GM23338 (cell line): ENCODE measurements at regions not wholly inside any gene's neighbourhood (a gene's known extent, or its start where the extent isn't known, plus 50 kb on each side); places are given as distances from the start of the nearest gene placed in this dataset.

ENCODE experiments used
- ATAC-seq: fragments of 200-7000 bp; cut with Tn5 transposase; 3 replicates; pipeline ENCODE4 v1.9.1; 2020
- DNase-seq: peaks from one replicate; pipeline ENCODE4 v3.0.0-alpha.2; 2015; ENCODE audit warnings: low spot score
- H2AFZ ChIP-seq: fragments of 200-600 bp; sonication (generic); 2 replicates; pipeline ENCODE4 v1.8.0; 2016; ENCODE audit warnings: antibody characterized with exemption, mild to moderate bottlenecking, moderate library complexity
- H3F3A ChIP-seq: fragments of 200-600 bp; sonication (generic); replicated peaks from 2 replicates; pipeline ENCODE4 v1.8.0; 2017; ENCODE audit warnings: antibody characterized with exemption, mixed run types, low read depth
- H3K27ac ChIP-seq: fragments of 200-600 bp; sonication (generic); 2 replicates; pipeline ENCODE4 v1.6.1; 2016; ENCODE audit warnings: low read depth
- H3K27me3 ChIP-seq: fragments of 200-600 bp; sonication (generic); 2 replicates; pipeline ENCODE4 v1.8.0; 2016; ENCODE audit warnings: mild to moderate bottlenecking, mixed run types, moderate library complexity; ENCODE audit not compliant: insufficient read depth
- H3K36me3 ChIP-seq: fragments of 200-600 bp; sonication (generic); 2 replicates; pipeline ENCODE4 v1.8.0; 2016; ENCODE audit warnings: mild to moderate bottlenecking; ENCODE audit not compliant: insufficient read depth
- H3K4me1 ChIP-seq: fragments of 200-600 bp; sonication (generic); 2 replicates; pipeline ENCODE4 v1.8.0; 2016; ENCODE audit warnings: mild to moderate bottlenecking, moderate library complexity; ENCODE audit not compliant: insufficient read depth
- H3K4me2 ChIP-seq: fragments of 200-600 bp; sonication (generic); 2 replicates; pipeline ENCODE4 v1.7.1; 2017; ENCODE audit warnings: mixed run types
- H3K4me3 ChIP-seq: fragments of 200-600 bp; sonication (generic); 2 replicates; pipeline ENCODE4 v1.6.1; 2016; ENCODE audit warnings: mixed run types
- H3K79me2 ChIP-seq: fragments of 200-600 bp; sonication (generic); replicated peaks from 2 replicates; pipeline ENCODE4 v1.8.0; 2017; ENCODE audit warnings: mild to moderate bottlenecking; ENCODE audit not compliant: insufficient read depth
- H3K9me2 ChIP-seq: fragments of 200-600 bp; sonication (generic); 2 replicates; pipeline ENCODE4 v1.8.0; 2017; ENCODE audit not compliant: insufficient read depth
- H4K20me1 ChIP-seq: fragments of 200-600 bp; sonication (generic); replicated peaks from 2 replicates; pipeline ENCODE4 v1.8.0; 2017; ENCODE audit warnings: mild to moderate bottlenecking; ENCODE audit not compliant: insufficient read depth
- H3K27ac Mint-ChIP-seq: 2 replicates; pipeline ENCODE4 v1.8.0; 2020; ENCODE audit warnings: inconsistent platforms, mild to moderate bottlenecking, moderate library complexity, mixed read lengths
- H3K27me3 Mint-ChIP-seq: 3 replicates; pipeline ENCODE4 v1.8.0; 2022; ENCODE audit warnings: low read depth, mild to moderate bottlenecking, moderate library complexity, mixed read lengths, inconsistent platforms; ENCODE audit not compliant: insufficient read depth, poor library complexity
- H3K36me3 Mint-ChIP-seq: 3 replicates; pipeline ENCODE4 v1.8.0; 2021; ENCODE audit warnings: low read depth, mild to moderate bottlenecking, inconsistent platforms, moderate library complexity, mixed read lengths
- H3K4me1 Mint-ChIP-seq: 3 replicates; pipeline ENCODE4 v1.8.0; 2020; ENCODE audit warnings: mild to moderate bottlenecking, inconsistent platforms, mixed read lengths
- H3K4me3 Mint-ChIP-seq: 3 replicates; pipeline ENCODE4 v1.8.0; 2021; ENCODE audit warnings: moderate library complexity, mild to moderate bottlenecking, inconsistent platforms, mixed read lengths
- H3K9me3 Mint-ChIP-seq: 3 replicates; pipeline ENCODE4 v1.8.0; 2020; ENCODE audit warnings: moderate library complexity, mild to moderate bottlenecking, inconsistent platforms, mixed read lengths
- CREB1 ChIP-seq: fragments of 250-450 bp; sonication (Bioruptor Pico); IDR thresholded peaks from 2 replicates; pipeline ENCODE4 v1.5.0; 2020; ENCODE audit warnings: low read depth, mild to moderate bottlenecking, moderate library complexity
- CTCF ChIP-seq, 2 experiments: fragments of 200-600 bp in 1 of 2; sonication (generic) in 1 of 2; conservative IDR thresholded peaks; 2 replicates each; pipeline versions ENCODE4 v1.5.1 to v1.6.1; 2016 to 2017; ENCODE audit warnings: antibody characterized with exemption in 2 of 2, low read depth in 2 of 2, mild to moderate bottlenecking in 2 of 2, moderate library complexity in 1 of 2
- ETS1 ChIP-seq: IDR thresholded peaks from 2 replicates; pipeline ENCODE4 v1.6.1; 2016; ENCODE audit warnings: antibody characterized with exemption
- EZH2 ChIP-seq: fragments of 200-600 bp; sonication (generic); IDR thresholded peaks from one replicate; pipeline ENCODE4 v1.8.0; 2017; ENCODE audit warnings: antibody characterized with exemption, mild to moderate bottlenecking, low read depth; ENCODE audit not compliant: unreplicated experiment
- EZH2phosphoT487 ChIP-seq: fragments of 200-600 bp; sonication (generic); IDR thresholded peaks from one replicate; pipeline ENCODE4 v1.8.1; 2018; ENCODE audit warnings: antibody characterized with exemption; ENCODE audit not compliant: unreplicated experiment
- POLR2AphosphoS5 ChIP-seq: IDR thresholded peaks from 2 replicates; pipeline ENCODE4 v1.6.1; 2016; ENCODE audit warnings: antibody characterized with exemption, low read depth
- STAT1 ChIP-seq: IDR thresholded peaks from one replicate; pipeline ENCODE4 v1.6.1; 2016; ENCODE audit warnings: antibody characterized with exemption; ENCODE audit not compliant: unreplicated experiment
- ZNF462 ChIP-seq: fragments of 250-450 bp; sonication (Bioruptor Pico); IDR thresholded peaks from 2 replicates; pipeline ENCODE4 v1.5.0; 2020; ENCODE audit warnings: mild to moderate bottlenecking, moderate library complexity

- no peak for ATAC-seq
- H3K27ac Mint-ChIP-seq = no peak overlapping the region
- H3K27me3 Mint-ChIP-seq = peaks cover 4% of the 10 kb centered on the region
- no peak overlapping the region for H3K4me3 Mint-ChIP-seq
- H3K36me3 ChIP-seq = no peaks in the 10 kb centered on the region
- no peak for DNase-seq
- no peaks in the 10 kb centered on the region for H3K36me3 Mint-ChIP-seq
- no peak overlapping the region for H3K4me2 ChIP-seq
- H3K4me3 ChIP-seq = no peak overlapping the region
- H4K20me1 ChIP-seq = no peaks in the 10 kb centered on the region
- H3F3A ChIP-seq = no peaks in the 10 kb centered on the region
- no peak overlapping the region for H2AFZ ChIP-seq
- no peaks in the 10 kb centered on the region for H3K79me2 ChIP-seq
- TF ChIP-seq CREB1 (no peak), ETS1 (no peak), STAT1 (no peak), POLR2AphosphoS5 (no peak), ZNF462 (CRISPR knock-in tag) (no peak), EZH2phosphoT487 (no peak), EZH2 (no peak), CTCF (conservative IDR thresholded peaks at IDR 0.05; ENCODE audit: low read depth in 2 of 2) (no peak)
- H3K4me1 Mint-ChIP-seq = peaks cover 16% of the 10 kb centered on the region; the same call in 2 of the 3 replicates
- peaks cover 4% of the 10 kb centered on the region for H3K9me2 ChIP-seq
- H3K9me3 Mint-ChIP-seq = no peaks in the 10 kb centered on the region
- no peaks in the 10 kb centered on the region for H3K27me3 ChIP-seq
- peaks cover 8% of the 10 kb centered on the region; the same call in 1 of the 2 replicates for H3K4me1 ChIP-seq
- H3K27ac ChIP-seq = no peak overlapping the region
These were observed 58.7 kb upstream of the CDH19 start for GRCh38 chr18:66662632-66663031.
